NCI-H82 (cell line): ENCODE measurements at regions not wholly inside any gene's neighbourhood (a gene's known extent, or its start where the extent isn't known, plus 50 kb on each side); places are given as distances from the start of the nearest gene placed in this dataset.
"Not testable (repeated sequence)": the region's sequence is repeated elsewhere in the genome, so short reads cannot be mapped to it uniquely, and the experiment has no call there.

ENCODE experiments used
- DNase-seq: peaks from one replicate; lab custom pipeline; 2025; lab: John Stamatoyannopoulos, UW

DNA sequence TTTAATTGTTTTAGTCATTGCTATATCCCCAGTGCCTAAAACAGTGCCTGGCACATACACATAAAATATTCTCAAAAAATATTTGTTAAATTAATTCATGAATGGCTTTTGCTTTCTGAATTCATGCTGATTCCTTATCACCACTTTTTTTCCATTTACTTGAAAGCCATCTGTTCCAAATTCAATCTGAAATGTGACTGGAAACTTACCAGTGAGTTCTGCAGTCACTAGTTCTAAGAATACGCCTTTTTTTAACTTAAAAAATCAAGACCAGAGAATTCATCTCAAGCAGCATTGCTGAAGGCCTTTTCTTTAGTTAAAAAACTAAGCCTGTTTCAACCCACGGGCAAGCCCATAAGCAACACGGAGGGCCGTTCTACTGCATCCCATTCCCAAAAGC lies 114.0 kb upstream of the ERCC4 start:
- no peak for DNase-seq

DNA sequence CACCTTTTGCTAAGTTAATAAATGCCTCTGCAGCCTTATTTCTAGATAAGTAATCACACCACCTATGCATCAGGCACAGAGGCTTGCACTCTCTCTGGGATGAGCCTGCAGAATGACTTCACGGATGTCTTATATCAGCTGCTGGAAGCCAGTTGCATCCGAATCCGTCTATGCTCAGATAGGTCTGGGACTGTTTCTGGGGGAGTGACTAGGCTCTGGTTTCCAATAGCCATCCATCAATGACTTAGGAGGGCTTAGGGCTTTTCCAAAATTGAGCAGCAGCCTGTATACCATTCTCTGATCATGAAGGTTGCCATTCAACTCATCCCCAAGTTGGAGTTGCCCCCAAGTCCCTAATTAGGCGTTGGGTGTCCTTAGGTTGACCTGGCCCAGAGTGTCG lies 113.3 kb upstream of the ERCC4 start:
- DNase-seq: no peak

DNA sequence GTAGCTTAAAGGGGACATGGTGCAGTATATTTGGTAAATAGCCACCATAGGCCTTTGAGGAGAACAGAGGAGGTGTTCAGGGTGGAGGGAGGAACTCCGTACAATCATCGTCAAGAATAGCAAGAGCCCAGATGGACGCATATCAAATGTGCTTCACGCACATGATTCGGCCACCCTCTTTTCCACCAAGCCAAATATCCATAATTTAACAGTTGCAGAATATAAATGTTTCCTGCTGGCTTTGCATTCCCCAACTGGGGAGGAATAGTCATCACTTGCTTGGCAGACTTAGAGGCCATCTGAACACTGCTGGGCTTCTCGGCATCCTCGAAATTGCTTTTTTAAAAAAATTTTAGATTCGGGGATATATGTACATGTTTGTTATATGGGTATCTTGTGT lies 111.9 kb upstream of the ERCC4 start:
- no peak for DNase-seq

DNA sequence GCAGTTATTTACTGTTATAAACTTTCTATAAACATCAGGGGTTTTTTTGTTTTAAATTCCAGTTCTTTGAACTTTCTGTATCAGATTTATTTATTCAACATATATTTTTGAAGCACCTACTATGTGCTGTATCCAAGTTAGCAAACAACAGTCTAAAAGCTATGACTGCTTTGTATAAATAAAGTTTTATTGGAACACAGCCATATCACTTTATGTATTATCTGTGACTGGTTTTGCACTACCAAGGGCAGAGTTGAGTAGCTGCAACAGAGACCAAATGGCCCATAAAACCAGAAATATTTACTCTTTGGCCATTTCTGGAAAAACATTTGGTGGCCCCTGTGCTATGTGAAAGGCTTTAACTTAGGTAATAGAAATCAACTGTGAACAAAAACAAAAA lies 110.2 kb upstream of the ERCC4 start:
- no peak for DNase-seq

DNA sequence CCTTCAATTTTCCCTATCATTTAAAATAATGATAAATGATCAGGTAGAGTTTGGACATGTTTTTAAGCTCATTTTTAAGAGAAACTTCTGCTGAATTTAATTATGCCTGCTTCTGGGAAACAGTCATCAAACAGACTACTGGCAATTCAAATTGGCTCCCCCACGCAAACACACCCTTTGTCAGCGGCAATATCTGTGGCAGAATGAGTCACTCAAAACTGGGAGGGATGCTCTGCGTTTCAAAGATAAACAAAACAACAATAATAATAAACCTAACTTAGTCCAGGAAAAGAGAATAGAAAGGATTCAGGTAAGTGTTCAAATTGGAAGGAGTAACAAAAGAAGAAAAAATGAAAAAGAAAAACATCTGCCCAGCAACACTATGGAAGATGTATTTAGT lies 108.1 kb upstream of the ERCC4 start:
- DNase-seq: no peak

DNA sequence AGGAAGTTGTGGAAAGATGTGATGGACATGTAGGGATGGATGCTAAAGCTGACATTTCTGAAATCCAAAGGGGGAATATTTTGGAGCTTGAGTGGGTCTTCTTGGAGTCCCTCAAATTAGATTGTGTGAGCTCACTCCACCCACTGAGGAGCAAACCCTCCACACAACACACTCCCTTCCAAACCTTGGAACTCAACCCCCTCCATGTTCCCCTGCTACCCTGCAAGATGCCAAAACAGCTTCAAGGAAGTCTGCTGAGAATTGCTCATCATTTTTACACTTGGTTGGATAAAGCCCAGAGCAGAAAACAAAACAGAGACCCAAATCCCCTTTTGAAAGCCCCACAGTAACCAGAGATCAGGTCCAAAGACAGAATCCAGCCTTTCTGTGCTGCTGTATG lies 103.3 kb upstream of the ERCC4 start:
- no peak for DNase-seq

DNA sequence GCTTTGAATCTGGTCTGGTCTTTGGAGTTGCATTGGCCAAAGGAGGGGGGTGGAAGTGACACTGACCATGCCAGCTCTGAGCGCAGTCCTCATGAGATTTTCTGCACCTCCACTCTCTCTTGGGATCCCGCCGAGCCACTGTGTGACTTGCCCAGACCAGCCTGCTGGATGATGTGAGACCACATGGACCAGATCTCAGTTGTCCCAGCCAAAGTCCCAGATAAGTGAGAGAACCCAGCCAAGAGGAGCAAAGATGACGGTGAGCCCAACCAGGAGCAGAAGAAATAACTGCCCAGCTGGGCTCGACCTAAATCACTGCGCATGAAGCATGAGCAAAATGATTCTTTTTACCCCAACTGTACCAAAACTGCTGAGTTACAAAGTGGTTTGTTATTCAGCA lies 96.5 kb upstream of the ERCC4 start:
- no peak for DNase-seq

DNA sequence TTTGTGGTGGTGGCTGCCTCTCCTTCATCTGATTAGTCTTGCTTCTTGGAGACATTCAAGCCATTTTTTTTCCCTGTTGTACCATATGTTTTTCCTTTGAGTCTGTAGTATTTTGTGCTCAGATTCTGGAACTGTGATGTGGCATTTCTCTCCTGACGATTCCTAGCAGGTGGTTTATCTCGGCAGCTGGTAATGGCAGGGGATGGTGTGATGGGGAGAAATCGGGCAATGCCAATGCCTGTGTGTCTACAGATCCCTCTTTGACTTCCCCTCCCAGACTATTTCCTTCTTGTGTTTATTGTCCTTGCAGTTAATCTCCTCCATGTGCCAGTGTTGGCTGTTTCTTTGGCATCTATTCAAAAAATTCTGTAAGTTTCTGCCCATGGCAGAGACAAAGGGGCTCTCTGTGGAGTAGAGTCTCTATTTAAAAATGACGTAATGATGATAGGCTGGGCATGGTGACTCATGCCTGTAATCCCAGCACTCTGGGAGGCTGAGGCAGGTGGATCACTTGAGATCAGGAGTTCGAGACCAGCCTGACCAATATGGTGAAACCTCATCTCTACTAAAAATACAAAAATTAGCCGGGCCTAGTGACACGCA lies 90.2 kb upstream of the ERCC4 start:
- no peak for DNase-seq

DNA sequence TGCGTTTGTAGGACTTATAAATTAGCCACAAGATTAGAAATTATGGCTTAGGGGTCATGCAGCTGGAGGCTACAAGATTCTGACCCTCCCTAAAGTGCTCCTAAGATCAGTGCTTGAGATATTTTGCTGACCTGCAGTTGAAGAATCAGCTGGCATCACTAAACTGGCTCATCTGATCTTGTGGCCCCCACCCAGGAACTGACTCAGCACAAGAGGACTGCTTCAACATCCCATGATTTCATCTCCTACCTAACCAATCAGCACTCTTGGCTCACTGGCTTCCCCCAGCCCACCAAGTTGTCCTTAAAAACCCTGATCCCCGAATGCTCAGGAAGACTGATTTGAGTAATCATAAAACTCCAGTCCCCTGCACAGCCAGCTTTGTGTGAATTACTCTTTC lies 86.4 kb upstream of the ERCC4 start:
- no peak for DNase-seq

DNA sequence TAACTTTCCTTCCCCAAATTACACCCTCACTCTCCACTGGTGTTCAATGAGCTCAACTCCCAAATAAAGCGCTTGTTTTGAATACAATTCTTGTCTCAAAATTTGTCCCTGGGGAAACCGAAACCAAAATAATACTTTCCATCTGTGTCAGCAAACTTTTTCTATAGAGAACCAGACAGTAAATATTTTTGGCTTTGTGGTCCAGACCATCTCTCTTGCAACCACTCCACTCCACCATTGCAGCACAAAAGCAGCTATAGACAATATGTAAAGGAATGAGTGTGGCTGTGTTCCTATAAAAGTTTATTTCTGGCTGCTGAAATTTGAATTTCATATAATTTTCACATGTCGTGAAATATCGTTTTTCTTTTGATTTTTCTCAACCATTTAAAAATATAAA lies 84.6 kb upstream of the ERCC4 start:
- no peak for DNase-seq

DNA sequence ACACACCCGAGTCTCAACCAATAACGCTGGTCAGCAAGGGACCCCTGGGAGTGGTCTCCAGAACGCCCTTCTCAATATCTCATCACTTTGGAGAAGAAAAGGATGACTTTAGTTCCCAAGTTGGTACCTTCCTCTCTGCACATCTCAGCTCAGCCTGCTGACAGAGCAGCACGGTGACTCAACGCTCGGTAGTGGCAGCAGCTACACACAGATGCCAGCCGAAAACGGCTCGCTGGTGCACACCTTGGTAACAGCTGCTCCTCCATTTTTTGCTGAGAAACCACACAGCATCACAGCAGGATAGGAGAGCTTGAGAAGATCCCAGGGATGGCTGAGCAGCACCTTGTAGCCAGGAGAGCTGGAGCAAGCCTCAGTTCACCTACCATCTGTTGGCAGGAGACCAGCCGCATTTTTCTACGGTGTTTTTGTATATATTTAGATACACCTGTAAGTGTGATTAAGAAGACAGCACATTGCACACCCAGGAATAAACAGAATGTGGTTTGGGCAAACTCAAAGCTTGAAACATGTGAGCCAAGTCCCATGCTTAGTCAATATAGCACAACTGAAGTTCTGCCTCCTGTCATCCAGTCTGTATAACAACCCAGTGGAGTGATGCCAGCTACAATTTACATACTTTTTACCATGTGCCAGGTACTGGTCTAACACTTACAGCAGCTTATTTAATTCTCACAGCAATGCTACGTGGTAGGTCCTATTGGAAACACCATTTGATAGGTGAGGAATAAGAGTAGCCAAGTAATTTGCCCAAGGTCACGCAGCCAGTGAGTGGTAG lies 83.8 kb upstream of the ERCC4 start:
- no peak for DNase-seq

DNA sequence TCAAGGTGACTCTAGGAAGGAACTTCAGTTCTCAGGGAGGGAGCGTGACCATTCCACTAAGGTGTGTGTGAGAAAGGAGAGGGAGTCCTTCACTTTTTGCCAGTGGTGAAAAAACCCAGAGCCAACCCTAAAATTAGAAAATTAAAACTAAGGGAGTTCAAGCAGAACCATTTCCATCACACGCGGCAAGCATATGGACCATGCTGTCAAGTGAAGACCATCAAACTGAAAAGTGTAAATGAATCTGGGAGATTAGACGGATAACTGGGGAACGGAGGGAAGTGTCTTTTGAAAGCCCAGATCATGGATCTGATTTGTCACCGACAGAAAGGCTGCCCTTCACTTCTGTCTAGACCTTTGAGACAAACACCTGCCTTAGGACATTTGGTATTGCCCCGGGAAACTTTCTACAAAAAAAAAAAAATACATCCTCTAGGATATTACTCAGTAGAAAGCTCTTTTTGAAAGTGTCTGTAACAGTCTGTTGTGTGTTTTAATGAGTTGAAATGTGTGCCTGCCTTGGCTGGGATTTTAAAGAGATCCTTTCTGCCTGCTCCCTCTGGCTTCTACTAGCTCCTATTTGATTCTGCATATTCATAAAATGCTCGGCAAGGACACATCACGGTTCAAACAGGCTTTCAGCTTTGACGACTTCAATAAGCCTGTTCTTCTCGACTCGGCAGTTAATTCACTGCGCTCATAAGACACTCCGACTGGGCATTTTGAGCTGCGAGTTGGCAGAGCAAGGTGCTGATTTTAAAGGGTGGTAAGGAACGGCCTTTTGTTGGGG lies 81.4 kb upstream of the ERCC4 start:
- DNase-seq: no peak

DNA sequence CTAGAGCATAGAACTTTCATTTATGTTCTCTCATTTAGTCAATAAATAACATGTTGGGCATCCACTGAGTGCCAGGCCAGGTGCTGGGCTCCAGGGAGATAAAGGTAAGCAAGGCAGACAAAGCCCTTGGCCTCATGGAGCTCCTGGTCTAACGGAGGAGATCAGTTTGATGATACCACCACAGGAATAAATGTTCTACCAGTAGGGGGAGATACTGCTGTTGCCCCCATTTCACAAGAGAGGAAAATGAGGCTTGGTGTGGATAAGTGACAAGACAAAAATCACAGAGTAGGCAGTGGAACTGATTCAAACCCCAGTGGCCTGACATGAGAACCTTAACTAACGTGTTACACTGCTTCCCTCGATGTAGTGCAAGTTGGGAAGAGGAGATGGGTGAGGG lies 80.4 kb upstream of the ERCC4 start:
- DNase-seq: no peak

DNA sequence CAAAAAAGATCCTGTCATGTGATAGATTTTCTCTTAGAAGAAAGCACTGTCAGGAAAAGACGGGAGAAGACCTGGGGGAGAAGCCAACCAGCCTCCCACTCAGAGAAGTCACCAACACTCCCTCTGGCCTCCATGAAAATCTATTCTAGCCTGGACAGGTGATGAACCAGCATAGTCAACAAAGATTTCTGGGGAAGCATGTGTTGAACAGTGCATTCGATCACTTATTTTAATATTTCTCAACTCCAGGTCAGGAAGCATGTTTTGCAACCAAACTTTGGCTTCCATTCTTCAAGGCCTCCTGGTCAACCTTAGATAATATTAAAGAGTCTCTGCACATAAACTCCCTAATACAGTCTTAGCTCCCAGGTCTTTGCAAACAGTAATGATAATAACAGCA lies 74.7 kb upstream of the ERCC4 start:
- no peak for DNase-seq

DNA sequence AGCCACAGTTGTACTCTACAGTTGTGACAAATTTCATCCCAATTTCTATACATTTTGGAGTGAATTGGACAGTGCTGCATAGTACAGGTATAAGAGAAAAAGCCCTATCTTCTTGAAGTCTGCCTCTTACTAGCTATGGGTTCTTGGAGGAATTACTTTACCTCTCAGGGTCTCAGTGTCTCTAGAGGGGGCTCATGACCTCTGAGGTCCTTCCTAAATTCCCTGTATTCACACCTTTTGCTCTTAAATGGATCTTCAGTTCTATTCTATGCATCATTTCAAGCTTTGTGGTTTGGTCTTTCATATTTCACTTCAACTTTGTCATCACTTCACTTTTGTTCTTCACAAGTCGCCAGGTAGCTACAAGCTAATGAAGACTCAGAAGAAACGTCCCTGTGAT lies 71.2 kb upstream of the ERCC4 start:
- no peak for DNase-seq

DNA sequence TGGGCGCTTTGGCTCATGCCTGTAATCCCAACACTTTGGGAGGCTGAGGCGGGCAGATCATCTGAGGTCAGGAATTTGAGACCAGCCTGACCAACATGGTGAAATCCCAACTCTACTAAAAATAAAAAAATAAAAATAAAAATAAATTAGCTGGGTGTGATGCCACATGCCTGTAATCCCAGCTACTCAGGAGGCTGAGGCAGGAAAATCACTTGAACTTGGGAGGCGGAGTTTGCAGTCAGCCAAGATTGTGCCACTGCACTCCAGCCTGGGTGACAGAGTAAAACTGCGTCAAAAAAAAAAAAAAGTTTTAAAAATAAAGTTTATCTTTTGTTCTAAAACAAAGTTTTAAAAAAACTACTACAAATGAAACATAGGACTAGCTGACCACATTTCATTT lies 69.8 kb upstream of the ERCC4 start:
- not testable (repeated sequence) for DNase-seq

DNA sequence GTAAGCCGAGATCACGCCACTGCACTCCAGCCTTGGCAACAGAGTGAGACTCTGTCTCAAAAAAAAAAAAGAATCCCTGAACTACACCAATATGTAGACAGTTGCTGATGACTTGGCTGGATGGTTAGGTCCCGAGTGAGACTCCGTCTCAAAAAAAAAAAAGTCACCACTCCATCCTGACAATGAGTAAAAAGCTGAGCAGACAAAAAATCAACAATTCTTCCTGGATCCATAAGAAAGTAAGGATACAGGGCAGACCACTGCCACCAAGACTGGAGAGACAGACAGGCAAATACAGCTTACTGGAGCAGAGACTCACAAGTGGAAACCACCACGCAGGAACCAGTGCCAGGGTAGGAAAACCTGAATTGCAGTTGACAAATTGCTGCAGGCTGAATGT lies 67.1 kb upstream of the ERCC4 start:
- no peak for DNase-seq

DNA sequence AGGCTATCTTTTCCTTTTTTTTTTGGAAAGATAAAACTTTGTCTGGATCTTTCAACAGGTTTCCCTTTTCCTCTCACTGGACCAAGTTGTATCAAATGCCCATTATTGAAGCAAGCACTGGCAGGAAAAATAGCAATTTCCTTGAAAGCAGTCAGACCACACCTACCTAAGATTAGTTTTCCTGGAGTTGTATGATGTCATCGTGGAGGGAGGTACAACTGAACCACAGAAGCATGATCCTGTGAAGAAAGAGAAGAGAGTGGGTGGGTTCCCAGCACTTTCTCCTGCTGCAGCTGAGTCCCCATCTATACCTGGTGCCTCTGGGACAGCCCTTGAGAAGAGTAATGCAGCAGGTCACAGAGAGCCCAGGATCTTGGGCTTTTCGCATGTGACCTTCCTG lies 63.6 kb upstream of the ERCC4 start:
- DNase-seq: no peak

DNA sequence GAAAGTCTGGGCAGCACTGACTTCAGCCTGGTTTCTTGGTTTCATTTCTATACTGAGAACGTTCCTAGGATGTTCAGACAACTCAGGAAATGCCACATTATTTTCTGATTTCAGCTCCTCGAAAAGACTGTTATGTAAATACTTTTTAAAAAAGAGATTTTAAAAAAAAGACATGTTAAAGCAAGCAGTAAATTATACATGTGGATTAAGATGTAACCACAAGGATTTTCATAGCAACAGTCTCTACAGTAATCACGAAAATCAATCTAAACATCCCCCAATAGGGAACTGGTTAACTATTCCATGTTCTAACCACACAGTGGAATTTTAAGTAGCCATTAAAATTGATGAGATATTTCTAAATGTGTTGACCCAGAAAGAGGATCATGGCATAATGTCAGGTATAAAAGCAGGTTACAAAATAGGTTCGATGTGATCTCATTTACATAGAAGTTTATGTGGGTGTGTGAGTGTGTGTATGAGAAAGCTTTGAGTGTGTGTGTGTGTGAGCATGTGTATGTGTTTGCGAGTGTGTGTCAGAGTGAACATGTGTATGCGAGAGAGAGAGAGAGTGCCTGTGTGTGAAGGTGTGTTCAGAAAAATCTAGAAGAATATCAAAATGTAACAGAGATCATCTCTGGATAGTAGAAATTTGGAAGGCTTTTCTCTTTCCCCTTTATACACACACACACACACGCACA lies 63.0 kb upstream of the ERCC4 start:
- DNase-seq: no peak

DNA sequence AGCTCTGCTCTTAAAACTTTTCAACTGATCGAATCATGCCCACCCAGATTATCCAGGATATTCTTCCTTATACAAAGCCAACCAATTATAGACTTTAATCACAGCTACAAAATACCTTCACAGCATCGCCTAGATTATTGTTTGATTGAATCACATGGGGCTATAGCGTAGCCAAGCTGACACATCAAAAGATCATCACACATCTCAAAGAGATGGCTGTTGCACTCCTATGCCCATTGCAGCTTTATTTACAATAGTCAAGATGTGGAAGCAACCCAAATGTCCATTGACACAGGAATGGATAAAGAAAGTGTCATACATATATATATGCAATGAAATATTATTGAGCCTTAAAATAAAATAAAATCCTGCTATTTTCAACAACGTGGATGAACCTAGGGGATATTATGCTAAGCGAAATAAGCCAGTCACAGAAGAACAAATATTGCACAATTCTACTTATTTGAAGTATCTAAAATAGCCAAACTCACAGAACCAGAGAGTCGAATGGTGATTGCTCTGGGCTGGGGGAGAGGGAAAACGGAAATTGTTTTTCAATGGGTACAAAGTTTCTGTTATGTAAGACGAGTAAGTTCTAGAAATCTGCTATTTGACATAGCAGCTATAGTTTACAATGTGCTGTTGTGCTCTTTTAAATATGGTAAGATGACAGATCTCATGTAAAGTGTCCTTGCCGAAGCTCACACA lies 60.9 kb upstream of the ERCC4 start:
- DNase-seq: no peak

DNA sequence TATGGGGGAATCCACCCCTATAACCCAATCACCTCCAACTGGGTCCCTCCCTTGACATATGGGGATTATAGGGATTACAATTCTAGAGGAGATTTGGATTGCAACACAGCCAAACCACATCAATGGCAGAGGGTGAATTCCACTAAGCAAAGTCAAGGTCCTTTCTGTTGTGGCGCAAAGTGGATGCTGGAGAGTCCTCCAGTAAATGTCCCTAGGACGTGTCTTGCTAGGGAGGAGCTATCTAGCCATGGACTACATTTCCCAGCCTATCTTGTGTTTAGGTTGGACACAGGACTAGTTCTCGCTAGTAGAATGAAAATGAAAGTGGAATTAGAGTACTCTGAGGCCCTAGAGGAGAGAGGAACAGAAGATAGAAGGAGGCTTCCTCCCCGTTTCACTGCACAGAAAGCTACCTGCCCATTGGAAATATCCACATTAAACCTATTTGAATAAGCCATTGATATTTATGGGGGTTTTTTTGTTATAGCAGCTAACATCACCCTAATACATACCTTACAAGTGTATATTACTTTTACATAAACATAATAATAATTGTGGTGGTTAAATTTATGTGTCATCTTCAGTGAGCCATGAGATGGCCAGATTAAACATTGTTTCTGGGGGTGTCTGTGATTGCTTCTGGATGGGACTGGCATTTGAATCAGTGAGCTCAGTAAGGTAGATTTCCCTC lies 56.7 kb upstream of the ERCC4 start:
- peak; percentile 73 for DNase-seq
